SK-MEL-5 (cell line): ENCODE measurements at regions not wholly inside any gene's neighbourhood (a gene's known extent, or its start where the extent isn't known, plus 50 kb on each side); places are given as distances from the start of the nearest gene placed in this dataset.
"Not testable (repeated sequence)": the region's sequence is repeated elsewhere in the genome, so short reads cannot be mapped to it uniquely, and the experiment has no call there.

Experiments
- DNase-seq: peaks from one replicate; pipeline ENCODE4 v3.0.0-alpha.2; 2016; ENCODE audit warnings: low read depth, low spot score
- in situ Hi-C: cut with HindIII; loops from 2 replicates; pipeline ENCODE4 v1.10.0; 2016; ENCODE audit warnings: low sequenced_read_pairs, high pct_unique_total_duplicates, low pct_unique_long_range_greater_than_20kb

DNA sequence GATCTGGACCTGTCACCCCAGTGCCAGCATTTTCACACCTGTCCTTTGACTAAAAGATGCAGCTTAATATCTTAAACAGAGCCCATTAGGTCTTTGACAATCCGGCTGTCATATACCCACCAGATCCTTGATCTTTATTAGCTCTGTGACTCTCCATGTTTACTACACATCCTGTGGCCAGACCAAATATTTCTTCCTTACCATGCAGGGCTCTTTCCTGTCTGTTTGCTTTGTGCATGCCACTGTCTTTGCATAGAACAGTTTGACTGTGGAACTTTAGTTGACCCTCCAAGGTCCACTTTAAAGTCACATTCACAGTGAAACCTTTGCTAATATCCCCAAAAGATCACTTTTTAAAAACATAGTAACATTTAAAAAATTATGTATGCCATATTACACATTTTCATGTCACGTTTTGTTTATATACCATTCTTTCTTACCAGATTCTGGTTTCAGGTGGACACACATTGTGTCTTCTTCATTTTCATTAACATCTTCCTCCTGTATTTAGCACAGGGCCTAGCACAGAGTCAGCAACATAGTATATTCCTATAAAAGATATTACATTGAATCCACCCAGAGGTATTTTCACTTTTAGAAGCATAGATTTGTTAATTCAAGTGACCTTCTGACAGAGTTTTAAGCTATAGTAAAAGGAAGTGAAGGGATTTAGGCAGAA lies 95.8 kb downstream of the RAP2B start:
- DNase-seq = peak; percentile 46
- in situ Hi-C loops = no loop called here

DNA sequence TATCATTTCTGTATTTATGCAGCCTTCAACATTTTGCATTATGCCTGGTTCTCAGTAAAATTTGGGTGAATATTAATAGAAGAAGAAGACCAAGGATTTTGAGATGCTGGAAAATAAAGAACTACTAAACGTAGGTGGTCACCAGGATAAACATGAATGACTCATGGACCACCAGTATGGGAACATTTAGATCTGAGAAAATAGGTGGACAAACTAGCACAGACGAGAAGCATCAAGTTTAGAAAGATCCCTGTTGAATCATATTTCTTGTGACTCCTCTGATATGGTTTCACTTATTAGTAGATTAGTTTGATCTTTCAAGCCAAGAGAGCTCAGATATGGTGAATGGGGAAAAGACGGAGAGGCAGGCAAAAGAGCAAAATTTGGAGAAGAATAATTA lies 97.9 kb downstream of the RAP2B start:
- in situ Hi-C loops = no loop called here
- no peak for DNase-seq

DNA sequence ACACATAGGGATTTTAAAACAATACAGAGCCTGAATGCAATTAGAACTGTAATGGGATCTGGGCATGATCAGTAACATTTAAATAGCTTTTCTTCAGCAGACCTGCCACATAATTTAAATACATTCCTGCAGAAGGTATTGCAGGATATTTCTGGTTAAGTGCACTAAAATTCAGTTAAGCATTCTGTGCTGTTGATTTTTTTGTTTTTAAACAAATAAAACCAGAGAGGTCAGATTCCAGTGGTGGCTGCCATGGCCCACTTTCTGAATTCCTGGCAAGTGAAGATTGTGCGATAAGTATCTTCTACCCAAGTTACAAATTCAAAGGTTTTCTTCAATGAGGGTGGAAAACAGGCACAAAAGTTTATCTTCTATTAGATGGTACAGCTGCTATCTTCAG lies 98.7 kb downstream of the RAP2B start:
- in situ Hi-C loops = no loop called here
- DNase-seq = no peak

DNA sequence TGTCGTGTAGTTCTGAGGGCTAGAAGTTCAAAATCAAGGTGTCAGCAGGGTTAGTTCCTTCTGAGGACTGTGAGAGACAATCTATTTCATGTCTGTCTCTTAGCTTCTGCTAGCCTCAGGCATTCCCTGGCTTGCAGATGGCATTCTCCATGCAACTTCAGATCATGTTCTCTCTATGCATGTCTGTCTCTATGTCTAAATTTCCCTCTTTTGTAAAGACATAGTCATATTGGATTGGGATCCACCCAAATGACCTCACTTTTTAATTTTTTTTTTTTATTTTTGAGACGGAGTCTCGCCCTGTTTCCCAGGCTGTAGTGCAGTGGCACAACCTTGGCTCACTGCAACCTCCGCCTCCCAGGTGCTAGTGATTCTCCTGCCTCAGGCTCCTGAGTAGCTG lies 104.6 kb downstream of the RAP2B start:
- in situ Hi-C loops = no loop called here
- no peak for DNase-seq

- DNase-seq = no peak
- in situ Hi-C loops = no loop called here
These were observed 106.7 kb downstream of the RAP2B start for GRCh38 chr3:153268564-153269279.

GRCh38 chr3:153269730-153270129 lies 107.7 kb downstream of the RAP2B start:
- in situ Hi-C loops = no loop called here
- DNase-seq = no peak

- no peak for DNase-seq
- in situ Hi-C loops = no loop called here
These were observed 111.2 kb downstream of the RAP2B start for GRCh38 chr3:153273217-153273616.

DNA sequence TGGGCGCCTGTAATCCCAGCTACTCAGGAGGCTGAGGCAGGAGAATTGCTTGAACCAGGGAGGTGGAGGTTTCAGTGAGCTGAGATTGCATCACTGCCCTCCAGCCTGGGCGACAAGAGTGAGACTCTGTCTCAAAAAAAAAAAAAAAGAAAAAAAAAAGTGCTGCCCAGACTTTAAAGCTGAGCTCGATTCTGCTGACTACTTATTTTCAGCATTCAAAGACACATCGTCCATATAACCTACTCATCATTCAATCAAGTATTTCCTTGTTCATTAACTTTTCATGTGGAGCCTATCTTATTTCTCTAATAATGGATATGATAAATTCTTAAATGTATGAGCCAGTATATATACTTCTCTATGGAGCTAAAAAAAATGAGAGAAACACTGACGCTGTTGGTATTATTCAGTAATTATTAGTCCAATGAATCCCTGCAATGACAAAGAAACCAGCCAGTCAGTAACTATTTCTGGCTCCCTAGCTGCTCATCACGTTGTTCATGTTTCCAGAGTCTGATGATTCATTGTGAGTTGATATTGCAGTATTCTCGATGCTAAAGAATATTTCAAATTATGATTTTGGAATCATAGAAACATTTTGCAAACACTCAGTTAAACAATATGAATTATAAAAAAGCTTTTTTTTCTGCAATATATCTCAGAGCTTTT lies 111.9 kb downstream of the RAP2B start:
- in situ Hi-C loops = no loop called here

GRCh38 chr3:153274561-153274960 lies 112.5 kb downstream of the RAP2B start:
- no peak for DNase-seq
- in situ Hi-C loops = no loop called here

More for the DNA sequence above, 111.9 kb downstream of the RAP2B start:
- DNase-seq = peak; percentile 79

DNA sequence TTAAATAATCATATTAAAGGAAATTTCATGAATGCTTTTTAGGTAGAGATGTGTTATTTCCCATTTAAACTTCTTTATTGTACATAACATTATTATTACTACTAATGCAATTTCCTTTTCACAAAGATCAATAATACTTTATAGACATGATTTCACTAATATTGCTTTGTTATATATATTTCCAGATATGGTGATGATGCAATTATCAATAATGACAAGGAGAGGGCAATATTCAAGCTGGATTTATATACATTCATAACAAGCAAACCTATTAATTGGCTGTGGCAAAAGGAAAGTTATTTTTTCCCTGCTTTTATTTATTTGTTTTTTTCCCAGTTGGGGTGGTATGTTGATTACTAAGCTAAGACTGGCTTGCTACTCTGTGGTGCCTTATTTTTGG lies 113.5 kb downstream of the RAP2B start:
- DNase-seq = no peak
- in situ Hi-C loops = no loop called here

GRCh38 chr3:153277029-153277428 lies 115.0 kb downstream of the RAP2B start:
- no peak for DNase-seq
- in situ Hi-C loops = no loop called here

- in situ Hi-C loops, DNase-seq: not testable (repeated sequence)
These were observed 119.4 kb downstream of the RAP2B start for GRCh38 chr3:153281236-153281997.

DNA sequence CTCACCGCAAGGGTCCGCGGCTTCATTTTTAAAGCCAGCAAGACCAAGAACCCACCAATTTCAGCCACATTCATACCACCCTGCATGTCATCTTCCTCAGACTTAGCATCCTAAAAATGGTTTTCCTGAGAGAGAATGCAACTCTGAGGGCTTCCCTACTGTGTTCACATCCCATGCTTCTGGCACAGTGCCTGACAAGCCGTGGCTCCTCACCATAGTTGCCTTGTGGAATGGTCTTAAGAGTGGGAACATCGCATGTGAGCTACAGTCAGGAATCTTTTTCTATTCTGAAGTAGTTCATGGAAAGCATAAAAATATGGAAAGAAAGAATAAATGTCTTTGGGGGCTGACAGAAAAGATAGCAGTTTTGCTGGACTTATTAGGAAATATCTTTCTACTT lies 120.3 kb downstream of the RAP2B start:
- in situ Hi-C loops = no loop called here
- no peak for DNase-seq

DNA sequence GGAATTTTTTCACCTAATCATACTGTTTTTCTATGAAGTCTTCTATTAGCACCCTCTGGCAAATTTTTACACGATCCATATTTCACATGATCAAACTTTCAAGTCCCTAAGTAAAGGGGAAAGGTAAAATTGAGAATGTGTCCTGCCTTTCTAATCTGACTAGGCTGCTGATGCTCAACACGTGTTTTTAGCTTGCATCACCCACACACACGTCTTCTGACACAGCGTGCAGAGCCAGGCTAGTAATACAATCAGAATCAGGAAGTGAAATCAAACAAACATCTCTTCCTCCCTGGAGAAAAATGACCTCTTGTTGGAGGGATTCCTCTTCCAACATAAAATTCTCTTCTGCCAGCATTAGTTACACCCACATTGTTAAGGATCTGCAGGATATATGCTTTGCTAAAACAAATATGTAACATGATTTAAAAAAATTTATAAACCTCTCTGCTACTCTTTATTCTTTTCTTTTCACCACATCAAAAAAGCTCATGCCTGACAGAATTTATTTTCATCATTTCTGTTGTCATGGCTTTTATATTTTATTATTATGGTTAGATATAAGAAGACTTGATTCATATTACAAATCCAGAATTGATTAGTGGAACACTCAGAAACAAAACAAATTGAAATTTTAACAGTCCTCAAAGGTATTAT lies 122.4 kb downstream of the RAP2B start:
- in situ Hi-C loops = no loop called here

GRCh38 chr3:153285194-153285641 lies 123.2 kb downstream of the RAP2B start:
- in situ Hi-C loops = no loop called here
- peak; percentile 56 for DNase-seq

More for the DNA sequence above, 122.4 kb downstream of the RAP2B start:
- DNase-seq = peak; percentile 95

DNA sequence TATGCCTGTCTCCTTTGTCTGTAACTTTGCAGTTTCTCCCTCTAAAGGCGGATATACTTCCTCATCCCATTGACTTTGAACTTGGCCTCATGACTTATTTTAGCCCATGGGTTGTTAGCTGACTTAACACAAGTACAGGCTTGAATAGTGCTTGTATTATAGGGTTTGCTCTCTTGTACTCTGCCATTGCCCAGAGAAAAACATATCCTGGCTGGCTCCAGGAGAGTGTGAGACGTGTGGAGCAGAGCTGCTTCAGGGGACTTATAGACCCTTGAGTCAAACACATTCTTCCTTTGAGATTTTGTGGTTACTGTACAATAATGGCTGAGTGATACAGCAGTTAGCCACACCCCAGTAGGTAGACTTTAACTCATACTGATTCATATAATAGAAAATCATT lies 124.0 kb downstream of the RAP2B start:
- peak; percentile 92 for DNase-seq
- in situ Hi-C loops = no loop called here

DNA sequence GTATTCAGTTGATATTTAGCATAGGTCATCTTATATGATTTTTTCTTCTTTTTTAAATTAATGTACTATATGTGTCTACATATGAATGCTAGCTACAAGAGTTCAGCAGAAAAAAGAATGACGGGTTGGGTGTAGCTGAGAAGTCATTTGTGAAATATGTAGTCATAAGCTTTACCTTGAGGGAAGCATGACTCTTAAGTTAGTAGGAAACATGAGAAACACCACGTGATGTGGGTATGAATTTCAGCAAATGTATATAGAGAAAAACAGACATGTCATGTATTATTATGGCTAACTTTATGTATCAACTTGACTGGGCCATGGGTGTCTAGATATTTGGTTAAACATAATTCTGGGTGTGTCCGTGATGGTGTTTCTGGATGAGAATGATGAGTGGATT lies 125.0 kb downstream of the RAP2B start:
- no peak for DNase-seq
- in situ Hi-C loops = no loop called here
